SK-N-SH (cell line): ENCODE measurements at regions not wholly inside any gene's neighbourhood (a gene's known extent, or its start where the extent isn't known, plus 50 kb on each side); places are given as distances from the start of the nearest gene placed in this dataset.

ENCODE experiments used
- CTCF ChIA-PET: fragments of 300-600, 350-600 bp; formaldehyde crosslinking; extraction: SDS; loops from one replicate; lab custom pipeline; 2021; lab: Yijun Ruan, JAX
- POLR2A ChIA-PET: fragments of 350-600 bp; sonication (Branson Sonifier 250); formaldehyde crosslinking; extraction: SDS; loops from one replicate; lab custom pipeline; 2020; ENCODE audit warnings: antibody characterized with exemption, inconsistent platforms; lab: Yijun Ruan, JAX
- DNase-seq: peaks from one replicate; pipeline ENCODE4 v3.0.0; 2012
- H2AFZ ChIP-seq: fragments of 200-600 bp; sonication (generic); 2 replicates; pipeline ENCODE4 v1.8.1; 2016; ENCODE audit warnings: antibody characterized with exemption, mild to moderate bottlenecking, low read depth
- H3F3A ChIP-seq: fragments of 200-600 bp; sonication (generic); replicated peaks from 2 replicates; pipeline ENCODE3; 2016; ENCODE audit warnings: antibody characterized with exemption, mild to moderate bottlenecking; ENCODE audit not compliant: insufficient read depth
- H3K27ac ChIP-seq, 2 experiments: fragments of 200-500 bp in 1 of 2; fragments of 200-600 bp in 1 of 2; sonication (Bioruptor generic) in 1 of 2; sonication (generic), shearing (Covaris generic) in 1 of 2; 2 replicates each; pipeline versions ENCODE4 v1.5.1 to v1.6.1; 2014 to 2016; ENCODE audit warnings: low read depth in 2 of 2, inconsistent platforms in 1 of 2, low read length in 1 of 2, mild to moderate bottlenecking in 1 of 2, mixed read lengths in 1 of 2
- H3K27me3 ChIP-seq: fragments of 200-600 bp; sonication (generic), shearing (Covaris generic); 2 replicates; pipeline ENCODE4 v1.6.1; 2016; ENCODE audit warnings: mixed run types; ENCODE audit not compliant: insufficient read depth
- H3K36me3 ChIP-seq, 2 experiments: fragments of 200-500 bp in 1 of 2; fragments of 200-600 bp in 1 of 2; sonication (Bioruptor generic) in 1 of 2; sonication (generic) in 1 of 2; replicated peaks in 1 of 2; 2 replicates each; pipeline versions ENCODE3 to v1.5.1; 2014 to 2016; ENCODE audit warnings: low read length in 1 of 2, mild to moderate bottlenecking in 1 of 2; ENCODE audit not compliant: insufficient read depth in 2 of 2, control insufficient read depth in 1 of 2
- H3K4me1 ChIP-seq, 2 experiments: fragments of 200-500 bp in 1 of 2; fragments of 200-600 bp in 1 of 2; sonication (Bioruptor generic) in 1 of 2; sonication (generic), shearing (Covaris generic) in 1 of 2; 2 replicates each; pipeline versions ENCODE4 v1.5.1 to v1.6.1; 2014 to 2016; ENCODE audit warnings: low read depth in 1 of 2, low read length in 1 of 2, mixed run types in 1 of 2; ENCODE audit not compliant: insufficient read depth in 2 of 2, control insufficient read depth in 1 of 2
- H3K4me2 ChIP-seq: fragments of 200-600 bp; sonication (generic), shearing (Covaris generic); 2 replicates; pipeline ENCODE4 v1.6.1; 2017; ENCODE audit warnings: mixed run types
- H3K4me3 ChIP-seq, 2 experiments: fragments of 200-500 bp in 1 of 2; fragments of 200-600 bp in 1 of 2; sonication (Bioruptor generic) in 1 of 2; sonication (generic), shearing (Covaris generic) in 1 of 2; 2 replicates each; pipeline versions ENCODE4 v1.5.1 to v1.8.1; 2014 to 2016; ENCODE audit warnings: low read depth in 2 of 2, inconsistent platforms in 1 of 2, low read length in 1 of 2, mild to moderate bottlenecking in 1 of 2, mixed read lengths in 1 of 2, moderate library complexity in 1 of 2
- H3K79me2 ChIP-seq: fragments of 200-600 bp; sonication (generic); 2 replicates; pipeline ENCODE4 v1.8.1; 2017; ENCODE audit warnings: mild to moderate bottlenecking; ENCODE audit not compliant: insufficient read depth
- H3K9ac ChIP-seq: fragments of 200-600 bp; sonication (generic); 2 replicates; pipeline ENCODE4 v1.6.1; 2017; ENCODE audit warnings: mixed run types
- H3K9me2 ChIP-seq: fragments of 200-600 bp; sonication (generic); 2 replicates; pipeline ENCODE4 v1.6.1; 2017; ENCODE audit warnings: mixed run types
- H3K9me3 ChIP-seq: fragments of 200-600 bp; sonication (generic); 2 replicates; pipeline ENCODE4 v1.6.1; 2017; ENCODE audit warnings: mixed run types, mild to moderate bottlenecking, moderate library complexity
- H4K20me1 ChIP-seq: fragments of 200-600 bp; sonication (generic); 2 replicates; pipeline ENCODE4 v1.6.1; 2017; ENCODE audit warnings: mild to moderate bottlenecking, mixed run types; ENCODE audit not compliant: insufficient read depth
- FOXM1 ChIP-seq: IDR thresholded peaks from 2 replicates; pipeline ENCODE4 v1.4.0; 2012; ENCODE audit warnings: low read depth, mild to moderate bottlenecking
- GABPA ChIP-seq: IDR thresholded peaks from 2 replicates; pipeline ENCODE4 v1.4.0; 2012; ENCODE audit warnings: low read depth, mild to moderate bottlenecking
- IRF3 ChIP-seq: fragments of 150-350 bp; IDR thresholded peaks from 2 replicates; pipeline ENCODE4 v1.6.1; 2016; ENCODE audit warnings: mild to moderate bottlenecking, low read depth, low read length
- JUND ChIP-seq: IDR thresholded peaks from 2 replicates; pipeline ENCODE4 v1.4.0; 2012
- MXI1 ChIP-seq: IDR thresholded peaks from 2 replicates; pipeline ENCODE4 v1.6.1; 2012; ENCODE audit warnings: mild to moderate bottlenecking, low read depth, low read length, improper control_type of control experiment
- REST ChIP-seq: IDR thresholded peaks from 2 replicates; pipeline ENCODE4 v1.6.1; 2012; ENCODE audit warnings: mild to moderate bottlenecking, low read depth, low read length, moderate library complexity
- RXRA ChIP-seq: IDR thresholded peaks from 2 replicates; pipeline ENCODE4 v1.4.0; 2012; ENCODE audit warnings: low read depth, mild to moderate bottlenecking, borderline replicate concordance
- SIN3A ChIP-seq: IDR thresholded peaks from 2 replicates; pipeline ENCODE4 v1.6.1; 2012; ENCODE audit warnings: low read depth, mild to moderate bottlenecking, low read length, moderate library complexity, borderline replicate concordance
- TAF1 ChIP-seq: IDR thresholded peaks from 2 replicates; pipeline ENCODE4 v1.6.1; 2012; ENCODE audit warnings: low read depth, mild to moderate bottlenecking, low read length, moderate library complexity, borderline replicate concordance
- TEAD4 ChIP-seq: IDR thresholded peaks from 2 replicates; pipeline ENCODE4 v1.4.0; 2012; ENCODE audit warnings: mild to moderate bottlenecking, borderline replicate concordance; ENCODE audit not compliant: insufficient read depth
- ZBTB33 ChIP-seq: IDR thresholded peaks from 2 replicates; pipeline ENCODE4 v1.4.0; 2012; ENCODE audit warnings: low read depth, borderline replicate concordance
- WGBS: methylation state at CpG from one replicate; pipeline ENCODE4 v1.1.6; 2017; ENCODE audit warnings: low lambda C conversion rate; 5-methylcytosine and 5-hydroxymethylcytosine counted together
- TF ChIP-seq, protein P1 (sequence below): IDR thresholded peaks from 2 replicates; pipeline ENCODE4; 2012

DNA sequence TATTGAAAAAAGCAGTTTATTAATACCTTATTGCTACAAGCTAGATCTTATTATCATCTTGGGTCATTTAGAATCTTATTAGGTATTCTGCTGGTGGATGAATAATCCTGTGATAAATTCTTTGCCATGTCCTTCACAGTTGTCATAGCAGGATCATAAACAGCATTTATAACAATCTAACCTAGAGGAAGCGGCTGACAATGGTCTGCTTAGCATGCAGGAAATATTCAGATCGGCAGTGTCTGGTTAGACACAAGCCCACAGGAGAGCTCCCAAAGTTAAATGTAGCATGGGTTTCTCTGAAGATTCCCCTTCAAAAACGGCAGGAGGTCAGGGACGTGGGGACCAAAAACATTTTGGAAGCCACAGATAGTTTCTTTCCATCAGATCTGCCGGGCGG is 179.3 kb downstream of the FOXB1 start:
- POLR2A ChIA-PET, result no interaction called here
- H3K9me3 ChIP-seq, result no peaks in the 10 kb centered on the region

More for the DNA sequence above, 179.3 kb downstream of the FOXB1 start:
- H3K9me2 ChIP-seq, result no peaks in the 10 kb centered on the region
- no peaks in the 10 kb centered on the region for H4K20me1 ChIP-seq
- no peaks in the 10 kb centered on the region for H3K4me1 ChIP-seq
- no peaks in the 10 kb centered on the region for H3F3A ChIP-seq
- no peak overlapping the region for H3K4me2 ChIP-seq
- CTCF ChIA-PET, result interaction anchor here (0.9 kb wide), 1 partner anchor 492 kb away, joined by 3 read pairs; no protein-coding TSS in a partner anchor
- H3K27me3 ChIP-seq, result peaks cover 17% of the 10 kb centered on the region; the same call in 1 of the 2 replicates
- H2AFZ ChIP-seq, result no peak overlapping the region
- no peaks in the 10 kb centered on the region for H3K36me3 ChIP-seq
- H3K79me2 ChIP-seq, result no peaks in the 10 kb centered on the region
- no peak for DNase-seq
- no peak for TF ChIP-seq ZBTB33
- TF ChIP-seq FOXM1, result no peak
- no peak for TF ChIP-seq MXI1
- TF ChIP-seq GABPA, result no peak
- TF ChIP-seq SIN3A, result no peak
- no peak for TF ChIP-seq RXRA
- TF ChIP-seq TAF1, result no peak
- TF ChIP-seq, protein P1, sequence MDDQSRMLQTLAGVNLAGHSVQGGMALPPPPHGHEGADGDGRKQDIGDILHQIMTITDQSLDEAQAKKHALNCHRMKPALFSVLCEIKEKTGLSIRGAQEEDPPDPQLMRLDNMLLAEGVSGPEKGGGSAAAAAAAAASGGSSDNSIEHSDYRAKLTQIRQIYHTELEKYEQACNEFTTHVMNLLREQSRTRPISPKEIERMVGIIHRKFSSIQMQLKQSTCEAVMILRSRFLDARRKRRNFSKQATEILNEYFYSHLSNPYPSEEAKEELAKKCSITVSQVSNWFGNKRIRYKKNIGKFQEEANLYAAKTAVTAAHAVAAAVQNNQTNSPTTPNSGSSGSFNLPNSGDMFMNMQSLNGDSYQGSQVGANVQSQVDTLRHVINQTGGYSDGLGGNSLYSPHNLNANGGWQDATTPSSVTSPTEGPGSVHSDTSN, result no peak
- no peak for TF ChIP-seq IRF3
- TF ChIP-seq REST, result no peak
- TF ChIP-seq TEAD4, result no peak
- no peak for TF ChIP-seq JUND
- H3K27ac ChIP-seq, result no peak overlapping the region
- 42% methylated on average over 6 of the region's 6 CpGs for WGBS
- H3K9ac ChIP-seq, result no peak overlapping the region
- H3K4me3 ChIP-seq, result no peak overlapping the region
